ENCODE measurements at regions not wholly inside any gene's neighbourhood (a gene's known extent, or its start where the extent isn't known, plus 50 kb on each side); places are given as distances from the start of the nearest gene placed in this dataset.

GRCh38 chr12:115485967-115486366 is 791.5 kb downstream of the MED13L start:
- no peak overlapping the region for H3K4me2 ChIP-seq
- H3K9ac ChIP-seq: no peak overlapping the region
- Mint-ChIP-seq H3K9me3 (peaks cover 7% of the 10 kb centered on the region), H3K4me1 (peaks cover 19% of the 10 kb centered on the region), H3K27me3 (ENCODE audit: insufficient read depth, low read depth) (peaks cover 2% of the 10 kb centered on the region), H3K27ac (peak overlapping the region; percentile 84), H3K4me3 (peak overlapping the region; percentile 11), H3K36me3 (no peaks in the 10 kb centered on the region)
- no peak overlapping the region for H3K27ac ChIP-seq
- H3K4me1 ChIP-seq: peaks cover 9% of the 10 kb centered on the region
- no peak for DNase-seq (ENCODE audit: low spot score)
- H2AFZ ChIP-seq (replicated peaks): peak overlapping the region; percentile 19
- H4K20me1 ChIP-seq (ENCODE audit: low read depth): no peaks in the 10 kb centered on the region
- no peaks in the 10 kb centered on the region for H3K36me3 ChIP-seq
- H3K4me3 ChIP-seq: no peak overlapping the region
- no peaks in the 10 kb centered on the region for H3F3A ChIP-seq (ENCODE audit: low read depth)
- TF ChIP-seq EZH2phosphoT487 (IDR thresholded peaks at IDR 0.05) (no peak), CTCF (IDR thresholded peaks at IDR 0.05) (no peak), EZH2 (IDR thresholded peaks at IDR 0.05) (no peak)
- no peaks in the 10 kb centered on the region for H3K27me3 ChIP-seq
- no peaks in the 10 kb centered on the region for H3K79me2 ChIP-seq (ENCODE audit: low read depth)
- no peaks in the 10 kb centered on the region for H3K9me3 ChIP-seq (ENCODE audit: low read depth)

GRCh38 chr12:115485503-115485902 is 792.0 kb downstream of the MED13L start:
- Histone ChIP-seq H4K20me1 (ENCODE audit: low read depth) (no peaks in the 10 kb centered on the region), H3F3A (ENCODE audit: low read depth) (no peaks in the 10 kb centered on the region), H3K36me3 (no peaks in the 10 kb centered on the region), H3K9ac (no peak overlapping the region), H3K4me3 (no peak overlapping the region), H3K4me2 (no peak overlapping the region), H3K4me1 (peaks cover 9% of the 10 kb centered on the region), H3K9me3 (ENCODE audit: low read depth) (no peaks in the 10 kb centered on the region), H2AFZ (replicated peaks) (peak overlapping the region; percentile 19), H3K79me2 (ENCODE audit: low read depth) (no peaks in the 10 kb centered on the region), H3K27me3 (no peaks in the 10 kb centered on the region), H3K27ac (no peak overlapping the region)
- peaks cover 4% of the 10 kb centered on the region for H3K27me3 Mint-ChIP-seq (ENCODE audit: insufficient read depth, low read depth)
- peaks cover 7% of the 10 kb centered on the region for H3K9me3 Mint-ChIP-seq
- no peaks in the 10 kb centered on the region for H3K36me3 Mint-ChIP-seq
- H3K4me3 Mint-ChIP-seq: no peak overlapping the region
- H3K4me1 Mint-ChIP-seq: peaks cover 19% of the 10 kb centered on the region
- TF ChIP-seq CTCF (IDR thresholded peaks at IDR 0.05): no peak
- TF ChIP-seq EZH2 (IDR thresholded peaks at IDR 0.05): no peak
- TF ChIP-seq EZH2phosphoT487 (IDR thresholded peaks at IDR 0.05): no peak
- no peak for DNase-seq (ENCODE audit: low spot score)
- peak overlapping the region; percentile 84 for H3K27ac Mint-ChIP-seq

- Mint-ChIP-seq H3K27ac (no peak overlapping the region), H3K9me3 (peaks cover 7% of the 10 kb centered on the region), H3K36me3 (no peaks in the 10 kb centered on the region), H3K4me3 (no peak overlapping the region), H3K27me3 (ENCODE audit: insufficient read depth, low read depth) (peaks cover 7% of the 10 kb centered on the region), H3K4me1 (peaks cover 19% of the 10 kb centered on the region)
- no peak for DNase-seq (ENCODE audit: low spot score)
- Histone ChIP-seq H3K36me3 (no peaks in the 10 kb centered on the region), H3K27ac (no peak overlapping the region), H2AFZ (replicated peaks) (no peak overlapping the region), H3K4me3 (no peak overlapping the region), H3K27me3 (no peaks in the 10 kb centered on the region), H3F3A (ENCODE audit: low read depth) (no peaks in the 10 kb centered on the region), H4K20me1 (ENCODE audit: low read depth) (no peaks in the 10 kb centered on the region), H3K4me1 (peaks cover 9% of the 10 kb centered on the region), H3K9me3 (ENCODE audit: low read depth) (no peaks in the 10 kb centered on the region), H3K9ac (no peak overlapping the region), H3K4me2 (no peak overlapping the region), H3K79me2 (ENCODE audit: low read depth) (no peaks in the 10 kb centered on the region)
- TF ChIP-seq EZH2 (IDR thresholded peaks at IDR 0.05) (no peak), EZH2phosphoT487 (IDR thresholded peaks at IDR 0.05) (no peak), CTCF (IDR thresholded peaks at IDR 0.05) (no peak)
Measured at GRCh38 chr12:115482943-115483342, 794.5 kb downstream of the MED13L start.
